ENCODE measurements at regions not wholly inside any gene's neighbourhood (a gene's known extent, or its start where the extent isn't known, plus 50 kb on each side); places are given as distances from the start of the nearest gene placed in this dataset.
"Not testable (repeated sequence)": the region's sequence is repeated elsewhere in the genome, so short reads cannot be mapped to it uniquely, and the experiment has no call there.

- no peak for DNase-seq
These were observed 224.6 kb upstream of the FERD3L start for GRCh38 chr7:19369806-19370205.

DNA sequence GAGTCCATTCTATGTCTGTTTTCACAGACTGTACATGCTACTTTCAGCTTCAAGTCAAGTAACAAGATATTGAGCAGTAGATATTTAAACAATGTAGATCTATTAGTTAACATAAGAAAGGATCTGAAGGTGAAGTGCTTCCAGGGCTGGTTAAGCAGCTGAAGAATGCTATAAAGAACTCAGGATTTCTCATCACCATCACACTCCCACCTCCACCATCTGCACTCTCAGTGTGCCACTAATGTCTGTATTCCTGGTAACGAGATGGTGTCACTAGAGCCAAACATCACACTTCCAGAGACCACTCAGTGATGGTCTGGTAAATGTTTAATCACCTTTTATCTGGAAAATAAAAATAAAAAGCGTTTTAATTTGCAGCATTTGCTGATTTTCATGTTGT lies 224.0 kb upstream of the FERD3L start:
- no peak for DNase-seq

GRCh38 chr7:19368491-19368925 lies 223.3 kb upstream of the FERD3L start:
- DNase-seq = no peak

DNA sequence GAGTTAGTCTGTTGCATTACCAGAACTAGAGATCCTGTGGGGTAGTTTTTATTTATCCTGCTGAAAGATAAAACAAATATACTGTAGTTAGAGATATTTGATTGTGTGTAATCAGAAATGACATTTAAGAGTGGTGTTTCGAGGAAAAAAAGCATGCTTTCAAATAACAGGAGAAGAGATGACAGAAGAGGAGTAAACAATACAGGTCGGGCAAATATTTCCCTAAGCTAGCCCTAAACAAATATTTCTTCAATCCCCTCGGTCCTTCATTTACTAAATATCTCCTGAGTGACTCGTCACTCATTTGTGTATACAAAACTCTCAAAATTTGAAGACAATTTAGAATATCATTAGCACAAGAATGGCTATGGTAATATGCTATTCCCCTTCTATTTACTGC lies 219.7 kb upstream of the FERD3L start:
- DNase-seq = no peak

DNA sequence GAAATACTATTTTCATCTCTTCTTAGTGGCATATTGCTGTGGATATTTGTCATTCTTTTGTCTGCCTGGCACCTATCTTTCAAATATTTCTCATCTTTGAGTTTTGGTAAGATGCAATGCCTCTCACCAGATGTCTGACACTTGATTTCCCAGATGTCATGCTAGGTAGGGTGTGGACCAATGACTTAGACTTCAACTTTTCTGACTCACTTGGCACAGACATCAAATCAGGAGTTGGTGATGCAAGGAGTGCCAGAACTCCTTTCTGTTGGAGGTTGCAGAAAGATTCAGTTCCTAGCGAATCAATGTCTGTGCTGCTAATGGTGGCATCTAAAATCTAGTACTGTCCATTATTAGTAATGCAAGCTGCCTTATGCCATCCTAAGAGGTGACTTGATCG lies 216.9 kb upstream of the FERD3L start:
- peak; percentile 70 for DNase-seq

DNA sequence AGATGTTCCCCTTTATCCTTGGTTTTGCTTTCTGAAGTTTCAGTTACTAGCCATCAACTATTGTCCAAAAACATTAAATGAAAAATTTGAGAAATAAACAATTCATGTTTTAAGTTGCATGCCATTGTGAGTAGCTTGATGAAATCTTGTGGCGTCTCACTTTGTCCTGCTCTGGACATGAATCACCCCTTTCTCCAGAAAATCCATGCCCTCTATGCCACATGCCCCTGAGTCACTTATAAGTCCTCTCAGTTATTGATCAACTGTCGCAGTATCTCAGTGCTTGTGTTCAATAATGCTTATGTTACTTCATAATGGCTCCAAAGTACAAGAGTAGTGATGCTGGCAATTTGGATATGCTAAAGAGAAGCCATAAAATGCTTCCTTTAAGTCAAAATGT lies 208.0 kb upstream of the FERD3L start:
- no peak for DNase-seq

GRCh38 chr7:19352305-19352695 lies 207.1 kb upstream of the FERD3L start:
- DNase-seq = no peak

- no peak for DNase-seq
These were observed 206.4 kb upstream of the FERD3L start for GRCh38 chr7:19351341-19352304.

GRCh38 chr7:19339512-19339911 lies 194.3 kb upstream of the FERD3L start:
- DNase-seq = no peak

DNA sequence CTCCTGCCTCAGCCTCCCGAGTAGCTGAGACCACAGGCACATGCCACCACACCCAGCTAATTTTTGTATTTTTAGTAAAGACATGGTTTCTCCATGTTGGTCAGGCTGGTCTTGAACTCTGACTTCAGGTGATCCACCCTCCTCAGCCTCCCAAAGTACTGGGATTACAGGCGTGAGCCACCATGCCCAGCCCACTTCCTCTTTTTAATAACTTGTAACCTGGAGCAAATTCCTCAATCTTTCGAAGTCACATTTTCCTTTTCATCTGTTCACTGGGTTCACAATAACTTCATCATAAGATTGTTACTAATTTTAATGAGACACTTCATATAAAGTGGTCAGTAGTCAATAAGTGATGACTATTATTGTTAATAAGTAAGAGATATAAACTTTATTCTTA lies 193.3 kb upstream of the FERD3L start:
- not testable (repeated sequence) for DNase-seq

GRCh38 chr7:19336836-19337383 lies 191.7 kb upstream of the FERD3L start:
- DNase-seq = no peak

- no peak for DNase-seq
These were observed 188.5 kb upstream of the FERD3L start for GRCh38 chr7:19333706-19334105.

GRCh38 chr7:19327018-19327417 lies 181.8 kb upstream of the FERD3L start:
- no peak for DNase-seq

DNA sequence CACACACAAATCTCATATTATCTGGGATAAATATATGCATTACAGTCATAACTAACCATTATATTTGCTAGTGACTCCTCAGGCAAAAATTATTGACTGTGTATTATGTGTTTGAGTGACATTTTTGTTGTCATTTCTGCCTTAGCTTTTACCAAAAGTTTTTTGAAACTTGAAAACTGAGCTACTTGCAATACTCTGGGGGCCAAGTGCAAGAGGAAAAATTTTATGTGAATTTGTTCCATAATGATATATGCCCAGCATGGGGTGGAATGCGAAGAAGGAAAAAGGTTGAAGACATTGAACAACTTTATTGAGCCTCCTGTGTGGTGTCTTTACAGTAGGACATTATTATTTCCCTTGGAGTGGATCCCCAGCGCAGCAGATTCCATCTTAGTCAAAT lies 176.8 kb upstream of the FERD3L start:
- no peak for DNase-seq

DNA sequence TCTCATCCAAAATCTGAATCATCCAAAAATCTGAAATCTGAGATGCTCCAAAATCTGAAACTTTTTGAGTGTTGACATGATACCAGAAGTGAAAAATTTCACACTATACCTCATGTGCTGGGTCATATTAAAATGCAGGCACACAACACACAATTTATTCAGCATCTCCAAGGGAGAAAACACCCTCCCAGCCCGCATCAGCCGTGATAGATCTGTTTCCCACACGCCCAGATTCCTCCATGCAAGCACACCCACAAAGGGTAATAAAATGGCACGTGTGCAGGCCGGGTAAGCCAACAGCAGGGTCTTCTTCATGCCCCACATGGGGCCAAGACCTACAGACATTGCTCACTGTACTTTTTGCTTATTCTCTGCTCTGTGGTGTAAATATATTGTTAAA lies 173.1 kb upstream of the FERD3L start:
- no peak for DNase-seq

DNA sequence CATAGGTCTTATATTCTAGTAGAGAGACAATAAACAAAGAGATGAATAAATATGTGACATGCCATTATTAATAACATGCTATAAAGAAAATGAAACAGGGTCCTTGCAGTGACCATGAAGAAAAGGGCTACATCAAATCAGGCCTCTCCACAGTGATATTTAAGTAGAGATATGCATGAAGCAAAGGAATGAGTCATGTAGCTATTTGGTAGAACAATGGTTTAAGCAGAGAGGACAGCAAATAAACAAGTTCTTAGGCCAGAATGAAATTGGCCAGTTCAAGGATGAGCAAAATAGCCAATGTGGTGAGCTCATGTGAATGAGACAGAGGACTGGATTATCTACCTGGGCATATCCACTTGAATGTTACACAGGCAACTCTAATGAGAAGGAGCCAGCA lies 172.2 kb upstream of the FERD3L start:
- no peak for DNase-seq

- DNase-seq = no peak
These were observed 167.2 kb upstream of the FERD3L start for GRCh38 chr7:19312416-19312815.

DNA sequence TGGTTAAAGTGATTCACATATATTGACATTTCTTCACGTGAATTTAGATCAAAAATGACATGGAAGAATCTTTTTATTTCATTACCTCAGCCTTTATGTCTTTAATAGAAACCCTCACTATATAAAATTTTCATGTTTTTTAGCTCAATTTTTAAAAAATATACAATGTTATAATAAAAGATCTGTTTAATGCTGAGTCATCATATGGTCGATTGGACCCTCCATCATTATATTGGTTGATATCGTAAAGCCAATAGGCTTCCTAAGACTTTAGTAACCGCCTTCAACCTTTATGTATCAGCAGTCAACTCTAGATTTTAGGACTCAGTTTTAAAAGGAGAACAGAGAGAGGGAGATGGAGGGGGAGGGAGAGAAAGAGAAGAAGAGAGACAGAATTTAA lies 162.3 kb upstream of the FERD3L start:
- DNase-seq = no peak

DNA sequence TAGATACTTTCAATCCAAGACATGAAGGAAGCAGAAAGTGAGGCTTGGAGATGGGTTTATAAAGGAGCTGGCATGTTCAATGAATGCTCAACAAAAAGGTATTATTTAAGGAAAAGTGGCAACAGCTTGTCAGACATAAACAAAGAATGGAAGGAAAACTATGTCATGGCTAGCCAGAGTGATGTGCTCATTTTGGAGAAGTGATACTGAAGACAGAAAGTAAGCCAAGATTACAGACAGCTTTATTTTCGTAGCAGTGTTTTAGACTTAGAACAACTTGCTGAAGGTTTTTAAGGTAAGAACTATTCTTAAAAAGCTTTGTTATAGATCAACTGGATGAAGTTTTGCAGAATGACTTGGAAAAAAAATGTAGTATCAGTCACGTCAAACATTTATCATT lies 160.5 kb upstream of the FERD3L start:
- DNase-seq = no peak

GRCh38 chr7:19304086-19304485 lies 158.9 kb upstream of the FERD3L start:
- DNase-seq = peak; percentile 37

GRCh38 chr7:19302731-19303130 lies 157.5 kb upstream of the FERD3L start:
- DNase-seq = no peak

- no peak for DNase-seq
These were observed 151.4 kb upstream of the FERD3L start for GRCh38 chr7:19296617-19297016.

DNA sequence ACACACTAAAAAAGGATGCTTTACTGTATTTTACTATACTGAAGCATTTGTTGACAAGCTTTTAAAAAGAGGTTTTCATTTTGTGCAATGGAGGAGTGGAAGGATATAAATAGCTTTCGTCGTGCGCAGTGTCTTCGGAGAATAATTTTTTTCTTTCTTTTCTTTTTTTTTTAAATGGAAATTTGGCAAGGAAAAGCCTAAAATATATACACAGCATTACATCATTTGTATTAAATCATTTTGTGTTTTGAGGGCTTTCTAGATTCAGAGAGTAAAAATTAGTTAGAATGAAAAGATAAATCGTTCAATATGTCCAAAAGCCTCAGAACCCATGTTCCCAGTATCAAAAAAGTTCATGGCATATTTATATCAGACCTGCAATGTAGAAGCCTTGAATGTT lies 150.2 kb upstream of the FERD3L start:
- no peak for DNase-seq

- no peak for DNase-seq
These were observed 149.4 kb upstream of the FERD3L start for GRCh38 chr7:19294619-19295018.

GRCh38 chr7:19293431-19293830 lies 148.2 kb upstream of the FERD3L start:
- DNase-seq = no peak
